ENCODE measurements at regions not wholly inside any gene's neighbourhood (a gene's known extent, or its start where the extent isn't known, plus 50 kb on each side); places are given as distances from the start of the nearest gene placed in this dataset.

- DNase-seq (ENCODE audit: low read depth) = no peak
- H3K4me3 ChIP-seq (ENCODE audit: low read length) = no peak overlapping the region
- no peak for TF ChIP-seq CTCF (IDR thresholded peaks at IDR 0.05; ENCODE audit: insufficient read depth, low read depth, low read length, missing control alignments)
These were observed 370.2 kb upstream of the RAB6C start for GRCh38 chr2:129609224-129609623.

GRCh38 chr2:129610766-129611165 lies 368.7 kb upstream of the RAB6C start:
- TF ChIP-seq CTCF (IDR thresholded peaks at IDR 0.05; ENCODE audit: insufficient read depth, low read depth, low read length, missing control alignments) = no peak
- H3K4me3 ChIP-seq (ENCODE audit: low read length) = no peak overlapping the region
- DNase-seq (ENCODE audit: low read depth) = no peak

- H3K4me3 ChIP-seq (ENCODE audit: low read length) = no peak overlapping the region
- no peak for DNase-seq (ENCODE audit: low read depth)
- no peak for TF ChIP-seq CTCF (IDR thresholded peaks at IDR 0.05; ENCODE audit: insufficient read depth, low read depth, low read length, missing control alignments)
These were observed 368.0 kb upstream of the RAB6C start for GRCh38 chr2:129611471-129611870.

GRCh38 chr2:129619471-129619870 lies 360.0 kb upstream of the RAB6C start:
- TF ChIP-seq CTCF (IDR thresholded peaks at IDR 0.05; ENCODE audit: insufficient read depth, low read depth, low read length, missing control alignments) = no peak
- no peak overlapping the region for H3K4me3 ChIP-seq (ENCODE audit: low read length)
- DNase-seq (ENCODE audit: low read depth) = no peak

- no peak for TF ChIP-seq CTCF (IDR thresholded peaks at IDR 0.05; ENCODE audit: insufficient read depth, low read depth, low read length, missing control alignments)
- DNase-seq (ENCODE audit: low read depth) = no peak
- H3K4me3 ChIP-seq (ENCODE audit: low read length) = no peak overlapping the region
These were observed 359.1 kb upstream of the RAB6C start for GRCh38 chr2:129620411-129620810.

GRCh38 chr2:129623783-129624182 lies 355.7 kb upstream of the RAB6C start:
- no peak overlapping the region for H3K4me3 ChIP-seq (ENCODE audit: low read length)
- DNase-seq (ENCODE audit: low read depth) = no peak
- TF ChIP-seq CTCF (IDR thresholded peaks at IDR 0.05; ENCODE audit: insufficient read depth, low read depth, low read length, missing control alignments) = no peak

GRCh38 chr2:129627437-129627836 lies 352.0 kb upstream of the RAB6C start:
- TF ChIP-seq CTCF (IDR thresholded peaks at IDR 0.05; ENCODE audit: insufficient read depth, low read depth, low read length, missing control alignments) = no peak
- DNase-seq (ENCODE audit: low read depth) = no peak
- no peak overlapping the region for H3K4me3 ChIP-seq (ENCODE audit: low read length)

All from epithelial cell of esophagus (primary cell).